ENCODE measurements at regions not wholly inside any gene's neighbourhood (a gene's known extent, or its start where the extent isn't known, plus 50 kb on each side); places are given as distances from the start of the nearest gene placed in this dataset.

DNA sequence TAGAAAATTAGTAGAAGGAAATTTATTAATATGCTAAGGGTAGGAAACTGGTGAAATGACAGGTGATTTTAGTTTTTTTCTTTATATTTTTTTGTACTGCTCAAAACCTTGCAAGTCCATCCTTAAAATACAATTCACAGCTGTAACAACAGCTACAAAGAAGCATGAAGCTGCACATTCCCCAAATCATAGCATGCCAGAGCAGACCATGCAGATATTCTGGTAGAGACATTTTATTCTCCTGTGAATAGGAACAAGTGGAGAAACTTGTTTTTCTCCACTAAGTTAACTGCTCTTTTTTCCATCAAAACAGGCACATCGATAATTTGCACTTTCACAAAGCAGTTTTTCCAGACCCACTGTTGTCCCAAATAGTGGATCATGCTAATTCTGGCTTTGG is 1125.7 kb downstream of the BRINP3 start:
- CTCF ChIA-PET = no interaction called here
- DNase-seq (ENCODE audit: low read depth, low spot score) = no peak
- H3K4me3 ChIP-seq (ENCODE audit: low read depth, low read length) = no peak overlapping the region
- POLR2A ChIA-PET = no interaction called here
- TF ChIP-seq, protein P1, sequence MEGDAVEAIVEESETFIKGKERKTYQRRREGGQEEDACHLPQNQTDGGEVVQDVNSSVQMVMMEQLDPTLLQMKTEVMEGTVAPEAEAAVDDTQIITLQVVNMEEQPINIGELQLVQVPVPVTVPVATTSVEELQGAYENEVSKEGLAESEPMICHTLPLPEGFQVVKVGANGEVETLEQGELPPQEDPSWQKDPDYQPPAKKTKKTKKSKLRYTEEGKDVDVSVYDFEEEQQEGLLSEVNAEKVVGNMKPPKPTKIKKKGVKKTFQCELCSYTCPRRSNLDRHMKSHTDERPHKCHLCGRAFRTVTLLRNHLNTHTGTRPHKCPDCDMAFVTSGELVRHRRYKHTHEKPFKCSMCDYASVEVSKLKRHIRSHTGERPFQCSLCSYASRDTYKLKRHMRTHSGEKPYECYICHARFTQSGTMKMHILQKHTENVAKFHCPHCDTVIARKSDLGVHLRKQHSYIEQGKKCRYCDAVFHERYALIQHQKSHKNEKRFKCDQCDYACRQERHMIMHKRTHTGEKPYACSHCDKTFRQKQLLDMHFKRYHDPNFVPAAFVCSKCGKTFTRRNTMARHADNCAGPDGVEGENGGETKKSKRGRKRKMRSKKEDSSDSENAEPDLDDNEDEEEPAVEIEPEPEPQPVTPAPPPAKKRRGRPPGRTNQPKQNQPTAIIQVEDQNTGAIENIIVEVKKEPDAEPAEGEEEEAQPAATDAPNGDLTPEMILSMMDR (IDR thresholded peaks at IDR 0.05; ENCODE audit: insufficient read depth, low read length, missing control alignments) = no peak

- TF ChIP-seq, protein P1 (IDR thresholded peaks at IDR 0.05; ENCODE audit: insufficient read depth, low read length, missing control alignments) = no peak
- ChIA-PET POLR2A (no interaction called here), CTCF (no interaction called here)
- no peak overlapping the region for H3K4me3 ChIP-seq (ENCODE audit: low read depth, low read length)
- no peak for DNase-seq (ENCODE audit: low read depth, low spot score)
These were observed 1121.5 kb downstream of the BRINP3 start for GRCh38 chr1:189356206-189356605.

DNA sequence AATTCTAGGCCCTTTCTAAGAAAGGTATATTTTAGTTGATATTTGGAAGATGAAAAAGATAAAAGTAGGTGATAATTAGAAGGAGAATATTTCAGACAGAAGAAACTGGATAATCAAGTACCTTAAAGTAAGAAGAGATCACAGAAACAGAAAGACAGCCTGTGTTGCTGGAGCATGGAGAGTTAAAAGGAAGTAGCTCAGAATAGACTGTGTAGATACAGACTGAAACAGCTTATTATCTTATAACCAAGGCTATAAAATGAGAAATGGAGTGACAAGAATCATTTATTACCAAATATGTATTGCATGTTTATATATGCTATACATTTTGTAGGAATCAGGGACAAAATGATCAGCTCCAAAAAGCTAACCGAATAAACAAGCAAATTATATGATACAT is 1120.3 kb downstream of the BRINP3 start:
- TF ChIP-seq, protein P1 (IDR thresholded peaks at IDR 0.05; ENCODE audit: insufficient read depth, low read length, missing control alignments) = no peak
- H3K4me3 ChIP-seq (ENCODE audit: low read depth, low read length) = no peak overlapping the region
- DNase-seq (ENCODE audit: low read depth, low spot score) = no peak
- CTCF ChIA-PET = no interaction called here
- POLR2A ChIA-PET = no interaction called here

- DNase-seq (ENCODE audit: low read depth, low spot score) = no peak
- CTCF ChIA-PET = no interaction called here
- TF ChIP-seq, protein P1 (IDR thresholded peaks at IDR 0.05; ENCODE audit: insufficient read depth, low read length, missing control alignments) = no peak
- H3K4me3 ChIP-seq (ENCODE audit: low read depth, low read length) = no peak overlapping the region
- POLR2A ChIA-PET = no interaction called here
These were observed 1108.1 kb downstream of the BRINP3 start for GRCh38 chr1:189369612-189370011.

GRCh38 chr1:189374816-189375215 is 1102.8 kb downstream of the BRINP3 start:
- H3K4me3 ChIP-seq (ENCODE audit: low read depth, low read length) = no peak overlapping the region
- ChIA-PET CTCF (no interaction called here), POLR2A (no interaction called here)
- TF ChIP-seq, protein P1 (IDR thresholded peaks at IDR 0.05; ENCODE audit: insufficient read depth, low read length, missing control alignments) = no peak
- no peak for DNase-seq (ENCODE audit: low read depth, low spot score)

GRCh38 chr1:189405419-189405818 is 1072.2 kb downstream of the BRINP3 start:
- H3K4me3 ChIP-seq (ENCODE audit: low read depth, low read length) = no peak overlapping the region
- no peak for DNase-seq (ENCODE audit: low read depth, low spot score)
- TF ChIP-seq, protein P1 (IDR thresholded peaks at IDR 0.05; ENCODE audit: insufficient read depth, low read length, missing control alignments) = no peak
- CTCF ChIA-PET = no interaction called here
- POLR2A ChIA-PET = no interaction called here
